B cell (primary cell): ENCODE measurements at regions not wholly inside any gene's neighbourhood (a gene's known extent, or its start where the extent isn't known, plus 50 kb on each side); places are given as distances from the start of the nearest gene placed in this dataset.

Experiments used
- CTCF ChIP-seq: fragments of 200-600 bp; IDR thresholded peaks from one replicate; pipeline ENCODE4 v1.8.0; 2022; ENCODE audit warnings: antibody characterized with exemption, mild to moderate bottlenecking
- EZH2 ChIP-seq: IDR thresholded peaks from 2 replicates; pipeline ENCODE4 v1.6.1; 2012; ENCODE audit warnings: borderline replicate concordance, low read depth, mild to moderate bottlenecking, moderate library complexity, low read length; ENCODE audit not compliant: insufficient read depth, poor library complexity, severe bottlenecking

- TF ChIP-seq EZH2 (no peak), CTCF (no peak)
Measured at GRCh38 chr2:37575780-37576179, 95.7 kb downstream of the CDC42EP3 start.
